Activated T-helper 17 cell treated with anti-CD3 and anti-CD28 coated beads, Interleukin-2, amount 50 U/mL, for 72 hours (primary cell): ENCODE measurements at regions not wholly inside any gene's neighbourhood (a gene's known extent, or its start where the extent isn't known, plus 50 kb on each side); places are given as distances from the start of the nearest gene placed in this dataset.

Experiments used
- ATAC-seq: fragments of 150-1000 bp; cut with Tn5 transposase; replicated peaks from 2 replicates; pipeline ENCODE4 v1.10.0; 2021; ENCODE audit warnings: mild to moderate bottlenecking, moderate library complexity
- H3K27ac Mint-ChIP-seq: one replicate; pipeline ENCODE4 v1.8.0; 2022; ENCODE audit warnings: mixed read lengths
- H3K27me3 Mint-ChIP-seq: one replicate; pipeline ENCODE4 v1.8.0; 2022; ENCODE audit warnings: mixed read lengths
- H3K36me3 Mint-ChIP-seq: one replicate; pipeline ENCODE4 v1.8.0; 2022; ENCODE audit warnings: low read depth, mild to moderate bottlenecking, mixed read lengths
- H3K4me1 Mint-ChIP-seq: one replicate; pipeline ENCODE4 v1.8.0; 2022; ENCODE audit warnings: mixed read lengths
- H3K4me3 Mint-ChIP-seq: one replicate; pipeline ENCODE4 v1.8.0; 2022; ENCODE audit warnings: mild to moderate bottlenecking, mixed read lengths
- H3K9me3 Mint-ChIP-seq: one replicate; pipeline ENCODE4 v1.8.0; 2022; ENCODE audit warnings: mixed read lengths

- H3K36me3 Mint-ChIP-seq: no peaks in the 10 kb centered on the region
- H3K4me1 Mint-ChIP-seq: no peaks in the 10 kb centered on the region
- peaks cover 8% of the 10 kb centered on the region for H3K27me3 Mint-ChIP-seq
- no peaks in the 10 kb centered on the region for H3K9me3 Mint-ChIP-seq
- H3K4me3 Mint-ChIP-seq: no peak overlapping the region
- no peak for ATAC-seq
- H3K27ac Mint-ChIP-seq: no peak overlapping the region
Measured at GRCh38 chr6:169906688-169907418, 155.4 kb downstream of the ERMARD start.

GRCh38 chr6:169906004-169906687 lies 154.7 kb downstream of the ERMARD start:
- H3K27me3 Mint-ChIP-seq: peaks cover 8% of the 10 kb centered on the region
- no peaks in the 10 kb centered on the region for H3K4me1 Mint-ChIP-seq
- no peak overlapping the region for H3K4me3 Mint-ChIP-seq
- no peak overlapping the region for H3K27ac Mint-ChIP-seq
- no peak for ATAC-seq
- no peaks in the 10 kb centered on the region for H3K36me3 Mint-ChIP-seq
- H3K9me3 Mint-ChIP-seq: no peaks in the 10 kb centered on the region

- H3K4me1 Mint-ChIP-seq: no peaks in the 10 kb centered on the region
- H3K27ac Mint-ChIP-seq: no peak overlapping the region
Measured at GRCh38 chr6:169905041-169905807, 153.8 kb downstream of the ERMARD start.

GRCh38 chr6:169904051-169904922 lies 152.9 kb downstream of the ERMARD start:
- peaks cover 4% of the 10 kb centered on the region for H3K27me3 Mint-ChIP-seq
- no peaks in the 10 kb centered on the region for H3K4me1 Mint-ChIP-seq
- no peaks in the 10 kb centered on the region for H3K9me3 Mint-ChIP-seq
- no peaks in the 10 kb centered on the region for H3K36me3 Mint-ChIP-seq
- H3K27ac Mint-ChIP-seq: no peak overlapping the region
- ATAC-seq: no peak
- H3K4me3 Mint-ChIP-seq: no peak overlapping the region

More at GRCh38 chr6:169905041-169905807, 153.8 kb downstream of the ERMARD start:
- Mint-ChIP-seq H3K27me3 (peaks cover 4% of the 10 kb centered on the region), H3K9me3 (no peaks in the 10 kb centered on the region), H3K4me3 (no peak overlapping the region), H3K36me3 (no peaks in the 10 kb centered on the region)
- ATAC-seq: no peak

- Mint-ChIP-seq H3K4me3 (no peak overlapping the region), H3K36me3 (no peaks in the 10 kb centered on the region), H3K4me1 (peaks cover 4% of the 10 kb centered on the region), H3K27me3 (peaks cover 10% of the 10 kb centered on the region), H3K9me3 (peaks cover 4% of the 10 kb centered on the region), H3K27ac (no peak overlapping the region)
- ATAC-seq: no peak
Measured at GRCh38 chr6:169903122-169903521, 151.7 kb downstream of the ERMARD start.

- no peak for ATAC-seq
- peaks cover 10% of the 10 kb centered on the region for H3K27me3 Mint-ChIP-seq
- H3K36me3 Mint-ChIP-seq: no peaks in the 10 kb centered on the region
- no peak overlapping the region for H3K27ac Mint-ChIP-seq
- H3K9me3 Mint-ChIP-seq: peaks cover 4% of the 10 kb centered on the region
- H3K4me3 Mint-ChIP-seq: no peak overlapping the region
- peaks cover 4% of the 10 kb centered on the region for H3K4me1 Mint-ChIP-seq
Measured at GRCh38 chr6:169902604-169903003, 151.2 kb downstream of the ERMARD start.

GRCh38 chr6:169902070-169902469 lies 150.6 kb downstream of the ERMARD start:
- Mint-ChIP-seq H3K27me3 (peaks cover 10% of the 10 kb centered on the region), H3K4me3 (no peak overlapping the region), H3K36me3 (no peaks in the 10 kb centered on the region), H3K4me1 (peaks cover 4% of the 10 kb centered on the region), H3K9me3 (peaks cover 4% of the 10 kb centered on the region), H3K27ac (no peak overlapping the region)
- ATAC-seq: no peak

- no peak overlapping the region for H3K27ac Mint-ChIP-seq
- peaks cover 4% of the 10 kb centered on the region for H3K9me3 Mint-ChIP-seq
- no peaks in the 10 kb centered on the region for H3K36me3 Mint-ChIP-seq
- H3K4me3 Mint-ChIP-seq: no peak overlapping the region
- peaks cover 6% of the 10 kb centered on the region for H3K27me3 Mint-ChIP-seq
- ATAC-seq: no peak
- H3K4me1 Mint-ChIP-seq: peaks cover 4% of the 10 kb centered on the region
Measured at GRCh38 chr6:169899481-169900145, 148.2 kb downstream of the ERMARD start.

GRCh38 chr6:169898788-169899480 lies 147.5 kb downstream of the ERMARD start:
- no peak for ATAC-seq
- H3K4me1 Mint-ChIP-seq: peaks cover 4% of the 10 kb centered on the region
- H3K9me3 Mint-ChIP-seq: peaks cover 4% of the 10 kb centered on the region
- peaks cover 6% of the 10 kb centered on the region for H3K27me3 Mint-ChIP-seq
- H3K27ac Mint-ChIP-seq: no peak overlapping the region
- H3K36me3 Mint-ChIP-seq: no peaks in the 10 kb centered on the region
- no peak overlapping the region for H3K4me3 Mint-ChIP-seq

- Mint-ChIP-seq H3K27me3 (peaks cover 6% of the 10 kb centered on the region), H3K4me3 (no peak overlapping the region), H3K4me1 (peaks cover 4% of the 10 kb centered on the region), H3K27ac (no peak overlapping the region), H3K9me3 (peaks cover 8% of the 10 kb centered on the region), H3K36me3 (no peaks in the 10 kb centered on the region)
- ATAC-seq: no peak
Measured at GRCh38 chr6:169897601-169898358, 146.4 kb downstream of the ERMARD start.

- peaks cover 4% of the 10 kb centered on the region for H3K4me1 Mint-ChIP-seq
- no peak overlapping the region for H3K27ac Mint-ChIP-seq
- H3K27me3 Mint-ChIP-seq: peaks cover 6% of the 10 kb centered on the region
- no peak for ATAC-seq
- no peaks in the 10 kb centered on the region for H3K36me3 Mint-ChIP-seq
- peaks cover 8% of the 10 kb centered on the region for H3K9me3 Mint-ChIP-seq
- no peak overlapping the region for H3K4me3 Mint-ChIP-seq
Measured at GRCh38 chr6:169896826-169897456, 145.5 kb downstream of the ERMARD start.

GRCh38 chr6:169895926-169896761 lies 144.7 kb downstream of the ERMARD start:
- Mint-ChIP-seq H3K27ac (no peak overlapping the region), H3K9me3 (peaks cover 8% of the 10 kb centered on the region), H3K4me1 (peaks cover 4% of the 10 kb centered on the region), H3K36me3 (no peaks in the 10 kb centered on the region), H3K4me3 (no peak overlapping the region), H3K27me3 (peaks cover 6% of the 10 kb centered on the region)
- no peak for ATAC-seq
